SK-N-MC (cell line): ENCODE measurements at regions not wholly inside any gene's neighbourhood (a gene's known extent, or its start where the extent isn't known, plus 50 kb on each side); places are given as distances from the start of the nearest gene placed in this dataset.

ENCODE experiments used
- DNase-seq: peaks from one replicate; pipeline ENCODE4 v3.0.0-alpha.2; 2011; ENCODE audit warnings: low read depth, low spot score
- H3K27ac ChIP-seq: fragments of 200-600 bp; sonication (generic); 2 replicates; pipeline ENCODE4 v1.5.1; 2016; ENCODE audit warnings: mixed run types
- H3K36me3 ChIP-seq: fragments of 200-600 bp; sonication (generic); 2 replicates; pipeline ENCODE4 v1.6.1; 2017; ENCODE audit warnings: antibody characterized with exemption, low read length, mixed read lengths; ENCODE audit not compliant: insufficient read depth
- H3K4me3 ChIP-seq: fragments of 200-600 bp; sonication (generic); 2 replicates; pipeline ENCODE4 v1.5.1; 2016
- H3K9ac ChIP-seq: fragments of 200-600 bp; sonication (generic); 2 replicates; pipeline ENCODE4 v1.8.0; 2017; ENCODE audit warnings: mixed run types, mixed read lengths; ENCODE audit not compliant: insufficient read length
- H3K9me3 ChIP-seq: fragments of 200-600 bp; sonication (generic); 2 replicates; pipeline ENCODE4 v1.6.1; 2017; ENCODE audit warnings: low read depth, mild to moderate bottlenecking, antibody characterized with exemption, low read length, moderate library complexity, mixed read lengths
- EZH2 ChIP-seq: fragments of 200-600 bp; sonication (generic); IDR thresholded peaks from one replicate; pipeline ENCODE4 v1.6.1; 2017; ENCODE audit warnings: antibody characterized with exemption
- FOXP2 ChIP-seq: optimal IDR thresholded peaks from 2 replicates; pipeline ENCODE3; 2011; ENCODE audit warnings: mild to moderate bottlenecking, moderate library complexity; ENCODE audit not compliant: insufficient read depth; ENCODE audit errors: extremely low read length, control extremely low read depth
- POLR2AphosphoS5 ChIP-seq: IDR thresholded peaks from 2 replicates; pipeline ENCODE4 v1.6.1; 2012; ENCODE audit warnings: mild to moderate bottlenecking, low read depth, low read length, borderline replicate concordance

GRCh38 chr5:54601411-54602230 lies 84.1 kb downstream of the SNX18 start:
- no peaks in the 10 kb centered on the region for H3K9me3 ChIP-seq
- TF ChIP-seq EZH2 (no peak), POLR2AphosphoS5 (no peak), FOXP2 (no peak)
- H3K4me3 ChIP-seq, result no peak overlapping the region
- no peak for DNase-seq
- H3K36me3 ChIP-seq, result no peaks in the 10 kb centered on the region
- H3K27ac ChIP-seq, result no peak overlapping the region
- H3K9ac ChIP-seq, result no peak overlapping the region
